ENCODE measurements at regions not wholly inside any gene's neighbourhood (a gene's known extent, or its start where the extent isn't known, plus 50 kb on each side); places are given as distances from the start of the nearest gene placed in this dataset.

- TF ChIP-seq CTCF (IDR thresholded peaks at IDR 0.05; ENCODE audit: low read depth, low read length, missing control alignments) = no peak
- no peak overlapping the region for H3K4me3 ChIP-seq (ENCODE audit: low read depth, low read length)
- DNase-seq (ENCODE audit: low read depth) = no peak
These were observed 150.0 kb upstream of the AHI1 start for GRCh38 chr6:135647521-135647920.

- DNase-seq (ENCODE audit: low read depth) = peak; percentile 34
- TF ChIP-seq CTCF (IDR thresholded peaks at IDR 0.05; ENCODE audit: low read depth, low read length, missing control alignments) = no peak
- H3K4me3 ChIP-seq (ENCODE audit: low read depth, low read length) = no peak overlapping the region
These were observed 154.6 kb upstream of the AHI1 start for GRCh38 chr6:135651964-135652755.

- no peak for TF ChIP-seq CTCF (IDR thresholded peaks at IDR 0.05; ENCODE audit: low read depth, low read length, missing control alignments)
- DNase-seq (ENCODE audit: low read depth) = no peak
- no peak overlapping the region for H3K4me3 ChIP-seq (ENCODE audit: low read depth, low read length)
These were observed 157.5 kb upstream of the AHI1 start for GRCh38 chr6:135655055-135655454.

- no peak overlapping the region for H3K4me3 ChIP-seq (ENCODE audit: low read depth, low read length)
- no peak for DNase-seq (ENCODE audit: low read depth)
- TF ChIP-seq CTCF (IDR thresholded peaks at IDR 0.05; ENCODE audit: low read depth, low read length, missing control alignments) = no peak
These were observed 159.7 kb upstream of the AHI1 start for GRCh38 chr6:135657207-135657606.

GRCh38 chr6:135658481-135658880 lies 160.9 kb upstream of the AHI1 start:
- TF ChIP-seq CTCF (IDR thresholded peaks at IDR 0.05; ENCODE audit: low read depth, low read length, missing control alignments) = no peak
- no peak overlapping the region for H3K4me3 ChIP-seq (ENCODE audit: low read depth, low read length)
- DNase-seq (ENCODE audit: low read depth) = no peak

GRCh38 chr6:135658916-135659315 lies 161.4 kb upstream of the AHI1 start:
- DNase-seq (ENCODE audit: low read depth) = no peak
- no peak overlapping the region for H3K4me3 ChIP-seq (ENCODE audit: low read depth, low read length)
- no peak for TF ChIP-seq CTCF (IDR thresholded peaks at IDR 0.05; ENCODE audit: low read depth, low read length, missing control alignments)

GRCh38 chr6:135664527-135664926 lies 167.0 kb upstream of the AHI1 start:
- no peak overlapping the region for H3K4me3 ChIP-seq (ENCODE audit: low read depth, low read length)
- DNase-seq (ENCODE audit: low read depth) = no peak
- TF ChIP-seq CTCF (IDR thresholded peaks at IDR 0.05; ENCODE audit: low read depth, low read length, missing control alignments) = no peak

Measured in GM12864 (cell line).